MCF 10A (cell line): ENCODE measurements at regions not wholly inside any gene's neighbourhood (a gene's known extent, or its start where the extent isn't known, plus 50 kb on each side); places are given as distances from the start of the nearest gene placed in this dataset.

Source experiments
- BruUV-seq: library from RNA; stranded (reverse); fragments of 400-500 nt; replicated peaks from 2 replicates; lab custom pipeline; 2021; lab: Mats Ljungman, UMichigan
- CTCF ChIA-PET: fragments of 300-600 bp; sonication (Branson Sonifier 250); formaldehyde crosslinking; extraction: SDS; loops from one replicate; lab custom pipeline; 2021; ENCODE audit warnings: antibody characterized with exemption, inconsistent platforms; lab: Yijun Ruan, JAX
- POLR2A ChIA-PET: fragments of 300-600, 350-650 bp; sonication (Branson Sonifier 250); formaldehyde crosslinking; extraction: SDS; loops from one replicate; lab custom pipeline; 2020; ENCODE audit warnings: antibody characterized with exemption, inconsistent platforms; lab: Yijun Ruan, JAX
- DNase-seq: peaks from one replicate; pipeline ENCODE4 v3.0.0-alpha.2; 2018; ENCODE audit not compliant: unreplicated experiment
- H3K27ac Mint-ChIP-seq: one replicate; pipeline ENCODE4 v1.8.0; 2022; ENCODE audit warnings: mild to moderate bottlenecking, low read depth, mixed read lengths; ENCODE audit not compliant: unreplicated experiment
- H3K27me3 Mint-ChIP-seq: one replicate; pipeline ENCODE4 v1.8.0; 2022; ENCODE audit warnings: mixed read lengths; ENCODE audit not compliant: insufficient read depth, unreplicated experiment
- H3K36me3 Mint-ChIP-seq: one replicate; pipeline ENCODE4 v1.8.0; 2022; ENCODE audit warnings: mild to moderate bottlenecking, moderate library complexity, mixed read lengths; ENCODE audit not compliant: insufficient read depth, unreplicated experiment
- H3K4me1 Mint-ChIP-seq: one replicate; pipeline ENCODE4 v1.8.0; 2022; ENCODE audit warnings: mixed read lengths; ENCODE audit not compliant: insufficient read depth, unreplicated experiment
- H3K4me3 Mint-ChIP-seq: one replicate; pipeline ENCODE4 v1.8.0; 2022; ENCODE audit warnings: mild to moderate bottlenecking, moderate library complexity, mixed read lengths; ENCODE audit not compliant: unreplicated experiment
- H3K9me3 Mint-ChIP-seq: one replicate; pipeline ENCODE4 v1.8.0; 2022; ENCODE audit warnings: mixed read lengths; ENCODE audit not compliant: unreplicated experiment
- intact Hi-C: fragments of 100-400 bp; cut with micrococcal nuclease; formaldehyde crosslinking; loops from 2 replicates; pipeline ENCODE4 v1.14.1; 2022
- TF ChIP-seq, protein P1 (sequence below): fragments of 200-600 bp; IDR thresholded peaks from one replicate; pipeline ENCODE4 v1.8.0; 2022; ENCODE audit warnings: antibody characterized with exemption, mild to moderate bottlenecking; ENCODE audit not compliant: unreplicated experiment

DNA sequence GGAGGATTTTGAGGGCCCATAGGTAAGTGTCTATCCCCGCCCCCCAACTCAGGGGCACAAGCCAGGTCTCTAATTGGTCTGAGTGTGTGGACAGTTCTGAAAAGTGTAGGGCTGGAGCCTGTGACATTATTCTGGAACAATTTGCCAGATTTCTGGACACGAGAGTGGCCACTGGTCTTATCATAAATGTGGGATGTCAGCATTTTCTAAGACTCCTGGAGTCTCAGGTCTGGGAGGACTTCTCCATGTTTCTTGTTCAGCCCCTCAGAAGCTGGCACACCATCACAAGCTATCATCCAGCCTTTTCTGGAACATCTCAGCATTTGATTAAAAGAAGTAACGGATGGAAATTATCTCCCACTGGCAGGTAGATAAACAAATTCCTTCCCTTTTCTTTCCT is 141.4 kb downstream of the SEC61B start:
- Mint-ChIP-seq H3K27me3 (peaks cover 12% of the 10 kb centered on the region), H3K4me1 (peaks cover 6% of the 10 kb centered on the region), H3K36me3 (no peaks in the 10 kb centered on the region), H3K4me3 (no peak overlapping the region), H3K27ac (no peak overlapping the region), H3K9me3 (no peaks in the 10 kb centered on the region)
- ChIA-PET POLR2A (interaction anchor here (0.6 kb wide), 1 partner anchor 28 kb away, joined by 3 read pairs; no protein-coding TSS in a partner anchor), CTCF (interaction anchor here (0.7 kb wide), 1 partner anchor 684 kb away, joined by 3 read pairs; no protein-coding TSS in a partner anchor)
- DNase-seq = no peak
- intact Hi-C loops = no loop called here
- TF ChIP-seq, protein P1, sequence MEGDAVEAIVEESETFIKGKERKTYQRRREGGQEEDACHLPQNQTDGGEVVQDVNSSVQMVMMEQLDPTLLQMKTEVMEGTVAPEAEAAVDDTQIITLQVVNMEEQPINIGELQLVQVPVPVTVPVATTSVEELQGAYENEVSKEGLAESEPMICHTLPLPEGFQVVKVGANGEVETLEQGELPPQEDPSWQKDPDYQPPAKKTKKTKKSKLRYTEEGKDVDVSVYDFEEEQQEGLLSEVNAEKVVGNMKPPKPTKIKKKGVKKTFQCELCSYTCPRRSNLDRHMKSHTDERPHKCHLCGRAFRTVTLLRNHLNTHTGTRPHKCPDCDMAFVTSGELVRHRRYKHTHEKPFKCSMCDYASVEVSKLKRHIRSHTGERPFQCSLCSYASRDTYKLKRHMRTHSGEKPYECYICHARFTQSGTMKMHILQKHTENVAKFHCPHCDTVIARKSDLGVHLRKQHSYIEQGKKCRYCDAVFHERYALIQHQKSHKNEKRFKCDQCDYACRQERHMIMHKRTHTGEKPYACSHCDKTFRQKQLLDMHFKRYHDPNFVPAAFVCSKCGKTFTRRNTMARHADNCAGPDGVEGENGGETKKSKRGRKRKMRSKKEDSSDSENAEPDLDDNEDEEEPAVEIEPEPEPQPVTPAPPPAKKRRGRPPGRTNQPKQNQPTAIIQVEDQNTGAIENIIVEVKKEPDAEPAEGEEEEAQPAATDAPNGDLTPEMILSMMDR = no peak
- BruUV-seq = no TSS peak

DNA sequence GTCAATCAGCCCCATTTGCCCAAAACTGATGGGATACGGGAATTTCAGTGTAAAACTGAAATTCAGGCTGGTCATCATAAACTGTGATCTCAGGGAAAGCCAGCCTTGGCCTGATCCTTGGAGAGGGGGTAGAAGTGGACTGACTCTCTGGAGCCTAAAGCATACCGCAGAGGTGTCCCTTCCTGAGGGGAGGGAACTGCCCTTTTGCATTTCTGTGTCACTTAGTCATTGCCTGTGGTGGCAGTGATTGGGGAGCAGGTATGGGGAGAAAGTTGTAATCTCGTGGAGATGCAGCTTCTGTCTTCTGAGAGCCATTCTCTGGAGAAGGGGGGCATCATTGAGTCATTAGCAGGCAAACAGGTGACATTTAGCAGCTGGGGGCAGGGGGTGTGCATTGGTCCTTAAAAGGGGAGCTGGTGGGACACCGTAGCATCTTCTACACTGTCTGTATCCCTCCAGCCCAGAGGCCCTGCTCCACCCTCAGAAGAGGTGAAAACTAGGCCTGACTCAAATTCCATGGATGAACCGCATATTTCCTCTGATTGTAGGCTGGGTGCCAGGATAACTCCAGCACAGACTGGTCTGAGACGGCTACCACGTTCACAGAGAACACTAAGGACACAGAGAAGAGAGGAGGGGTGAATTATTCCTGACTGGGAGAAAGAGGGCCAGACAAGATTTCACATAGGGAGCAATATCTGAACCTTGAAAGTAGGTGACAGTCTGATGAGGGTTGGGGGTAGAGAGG is 143.3 kb downstream of the SEC61B start:
- DNase-seq = peak; percentile 45
- TF ChIP-seq, protein P1 = no peak
- H3K36me3 Mint-ChIP-seq = no peaks in the 10 kb centered on the region
- no peak overlapping the region for H3K4me3 Mint-ChIP-seq
- H3K4me1 Mint-ChIP-seq = peaks cover 6% of the 10 kb centered on the region
- H3K27me3 Mint-ChIP-seq = no peaks in the 10 kb centered on the region
- H3K27ac Mint-ChIP-seq = no peak overlapping the region
- ChIA-PET CTCF (no interaction called here), POLR2A (no interaction called here)
- intact Hi-C loops = no loop called here
- no peaks in the 10 kb centered on the region for H3K9me3 Mint-ChIP-seq
- no TSS peak for BruUV-seq

- no peak overlapping the region for H3K4me3 Mint-ChIP-seq
- no peaks in the 10 kb centered on the region for H3K36me3 Mint-ChIP-seq
- no peaks in the 10 kb centered on the region for H3K27me3 Mint-ChIP-seq
- no peaks in the 10 kb centered on the region for H3K9me3 Mint-ChIP-seq
- DNase-seq = no peak
- no peak overlapping the region for H3K27ac Mint-ChIP-seq
- TF ChIP-seq, protein P1 = no peak
- CTCF ChIA-PET = interaction anchor here (0.6 kb wide), 1 partner anchor 29 kb away, joined by 6 read pairs; no protein-coding TSS in a partner anchor
- no TSS peak for BruUV-seq
- POLR2A ChIA-PET = no interaction called here
- peaks cover 6% of the 10 kb centered on the region for H3K4me1 Mint-ChIP-seq
- intact Hi-C loops = no loop called here
These were observed 144.1 kb downstream of the SEC61B start for GRCh38 chr9:99366183-99366582.

GRCh38 chr9:99366621-99367020 is 144.5 kb downstream of the SEC61B start:
- BruUV-seq = no TSS peak
- no peaks in the 10 kb centered on the region for H3K27me3 Mint-ChIP-seq
- peaks cover 6% of the 10 kb centered on the region for H3K4me1 Mint-ChIP-seq
- ChIA-PET POLR2A (no interaction called here), CTCF (interaction anchor here (0.6 kb wide), 1 partner anchor 29 kb away, joined by 6 read pairs; no protein-coding TSS in a partner anchor)
- H3K27ac Mint-ChIP-seq = no peak overlapping the region
- no peaks in the 10 kb centered on the region for H3K36me3 Mint-ChIP-seq
- intact Hi-C loops = no loop called here
- DNase-seq = no peak
- H3K9me3 Mint-ChIP-seq = no peaks in the 10 kb centered on the region
- no peak overlapping the region for H3K4me3 Mint-ChIP-seq
- TF ChIP-seq, protein P1 = no peak
